ENCODE measurements at regions not wholly inside any gene's neighbourhood (a gene's known extent, or its start where the extent isn't known, plus 50 kb on each side); places are given as distances from the start of the nearest gene placed in this dataset.

- peaks cover 10% of the 10 kb centered on the region for H3K4me1 Mint-ChIP-seq
- H3K9me3 Mint-ChIP-seq = no peaks in the 10 kb centered on the region
- no peaks in the 10 kb centered on the region; the same call in 1 of the 2 replicates for H3K27me3 Mint-ChIP-seq (ENCODE audit: low read depth)
- ATAC-seq = no peak
- CTCF ChIA-PET = no interaction called here
- H3K36me3 Mint-ChIP-seq = no peaks in the 10 kb centered on the region
- POLR2A ChIA-PET = no interaction called here
- H3K27ac Mint-ChIP-seq = no peak overlapping the region
- no peak for DNase-seq (ENCODE audit: low spot score)
- H3K4me3 Mint-ChIP-seq = no peak overlapping the region
- no peak for TF ChIP-seq NR3C1 (CRISPR knock-in tag; conservative IDR thresholded peaks at IDR 0.05; ENCODE audit: low read depth)
- TF ChIP-seq FOXJ3 (CRISPR knock-in tag; IDR thresholded peaks at IDR 0.05; ENCODE audit: borderline replicate concordance) = no peak
- no peak for TF ChIP-seq ARID4B (CRISPR knock-in tag; IDR thresholded peaks at IDR 0.05; ENCODE audit: borderline replicate concordance)
- TF ChIP-seq E2F5 (CRISPR knock-in tag; IDR thresholded peaks at IDR 0.05) = no peak
- no peak for TF ChIP-seq STAT6 (CRISPR knock-in tag; conservative IDR thresholded peaks at IDR 0.05; ENCODE audit: low read depth)
- no peak for TF ChIP-seq NFATC4 (CRISPR knock-in tag; IDR thresholded peaks at IDR 0.05)
- TF ChIP-seq CREB1 (CRISPR knock-in tag; IDR thresholded peaks at IDR 0.05) = no peak
- no peak for TF ChIP-seq TEAD1 (CRISPR knock-in tag; IDR thresholded peaks at IDR 0.05)
- TF ChIP-seq PRDM15 (CRISPR knock-in tag; IDR thresholded peaks at IDR 0.05) = no peak
- TF ChIP-seq NR2C2 (CRISPR knock-in tag; IDR thresholded peaks at IDR 0.05) = no peak
- no peak for TF ChIP-seq CDX4 (CRISPR knock-in tag; IDR thresholded peaks at IDR 0.05; ENCODE audit: borderline replicate concordance)
- no peak for TF ChIP-seq HMGXB4 (CRISPR knock-in tag; IDR thresholded peaks at IDR 0.05)
- no peak for TF ChIP-seq AFF4 (CRISPR knock-in tag; IDR thresholded peaks at IDR 0.05; ENCODE audit: borderline replicate concordance)
- no peak for TF ChIP-seq FOXP1 (CRISPR knock-in tag; IDR thresholded peaks at IDR 0.05; ENCODE audit: borderline replicate concordance)
- TF ChIP-seq ELF4 (CRISPR knock-in tag; IDR thresholded peaks at IDR 0.05; ENCODE audit: low read depth) = no peak
- TF ChIP-seq NFYB (CRISPR knock-in tag; conservative IDR thresholded peaks at IDR 0.05; ENCODE audit: low read depth) = no peak
- TF ChIP-seq CREM (CRISPR knock-in tag; IDR thresholded peaks at IDR 0.05) = no peak
- no peak for TF ChIP-seq ZNF263 (CRISPR knock-in tag; IDR thresholded peaks at IDR 0.05; ENCODE audit: low read depth)
- no peak for TF ChIP-seq ZNF423 (CRISPR knock-in tag; IDR thresholded peaks at IDR 0.05)
Measured at GRCh38 chr20:50313522-50313820, 122.8 kb downstream of the CEBPB start.

Data from WTC11 (cell line).